DND-41 (cell line): ENCODE measurements at regions not wholly inside any gene's neighbourhood (a gene's known extent, or its start where the extent isn't known, plus 50 kb on each side); places are given as distances from the start of the nearest gene placed in this dataset.

Source experiments
- CTCF ChIP-seq: IDR thresholded peaks from 2 replicates; pipeline ENCODE4 v1.5.1; 2012; ENCODE audit warnings: borderline replicate concordance, low read length, moderate library complexity, mild to moderate bottlenecking; ENCODE audit not compliant: poor library complexity, severe bottlenecking; ENCODE audit errors: extremely low read depth
- EZH2 ChIP-seq: IDR thresholded peaks from 3 replicates; pipeline ENCODE4 v1.6.1; 2012; ENCODE audit warnings: borderline replicate concordance, low read depth, mild to moderate bottlenecking, moderate library complexity, low read length, inconsistent platforms; ENCODE audit not compliant: severe bottlenecking

GRCh38 chr2:194917519-194917918 is 739.5 kb upstream of the SLC39A10 start:
- TF ChIP-seq CTCF (no peak), EZH2 (no peak)
